ENCODE measurements at regions not wholly inside any gene's neighbourhood (a gene's known extent, or its start where the extent isn't known, plus 50 kb on each side); places are given as distances from the start of the nearest gene placed in this dataset.
"Not testable (repeated sequence)": the region's sequence is repeated elsewhere in the genome, so short reads cannot be mapped to it uniquely, and the experiment has no call there.

GRCh38 chr16:48972236-48972635 is 309.4 kb downstream of the CBLN1 start:
- no peak for DNase-seq

GRCh38 chr16:48971571-48972077 is 310.0 kb downstream of the CBLN1 start:
- DNase-seq, result no peak

- DNase-seq, result no peak
These were observed 311.4 kb downstream of the CBLN1 start for GRCh38 chr16:48970216-48970615.

- no peak for DNase-seq
These were observed 312.0 kb downstream of the CBLN1 start for GRCh38 chr16:48969611-48970010.

GRCh38 chr16:48965386-48965785 is 316.3 kb downstream of the CBLN1 start:
- DNase-seq, result no peak

DNA sequence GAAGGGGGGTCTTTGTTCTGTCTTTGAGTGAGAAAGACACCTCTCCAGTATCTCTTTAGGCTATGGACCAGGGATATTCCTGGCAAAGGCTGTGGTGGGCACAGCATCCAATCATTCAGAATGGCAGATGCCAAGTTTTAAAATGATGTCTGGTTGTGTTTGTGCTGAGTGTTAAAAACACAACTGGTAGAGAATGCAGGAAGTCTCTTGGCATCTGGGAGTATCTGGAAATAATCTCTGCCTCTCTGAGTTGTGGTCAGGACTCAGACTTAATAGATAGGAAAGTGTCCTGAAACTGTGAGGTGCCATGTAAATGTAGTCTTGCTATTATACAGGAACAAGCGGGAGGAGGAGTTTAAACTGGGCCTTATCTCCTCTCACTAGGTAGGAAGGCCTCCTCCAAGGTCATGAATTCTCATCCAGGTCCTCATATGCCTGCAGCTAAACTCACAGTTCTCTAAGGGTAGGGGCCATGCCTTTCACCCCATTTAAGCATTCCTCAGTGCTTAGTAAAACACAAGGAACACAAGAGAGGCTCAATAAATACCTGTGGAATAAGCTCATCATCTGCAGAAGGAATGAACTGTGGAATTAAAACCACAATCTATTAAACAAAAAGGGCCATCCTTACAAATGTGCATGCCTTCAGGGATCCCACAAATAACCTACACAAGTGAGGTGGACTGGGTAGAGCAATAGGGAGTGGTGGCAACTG is 317.6 kb downstream of the CBLN1 start:
- DNase-seq, result no peak

DNA sequence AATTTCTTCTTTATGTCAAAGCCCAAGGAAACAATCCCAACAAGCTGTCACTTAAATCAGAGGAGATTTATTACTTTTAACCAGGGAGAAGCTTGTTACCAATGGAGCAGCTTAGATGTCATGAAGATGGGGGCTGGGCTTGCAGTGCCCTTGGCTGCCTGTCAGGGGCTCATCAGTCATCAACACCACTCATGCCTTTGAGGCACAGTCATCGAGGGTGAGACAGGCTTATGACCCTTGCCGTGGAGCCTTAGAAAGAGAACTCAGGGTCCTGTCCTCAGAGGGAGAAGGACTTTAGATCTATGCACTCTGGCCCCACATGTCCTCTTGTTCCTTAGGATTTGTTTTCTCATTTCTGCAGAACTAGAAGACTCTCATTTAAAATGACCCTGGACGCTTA is 318.3 kb downstream of the CBLN1 start:
- no peak for DNase-seq

DNA sequence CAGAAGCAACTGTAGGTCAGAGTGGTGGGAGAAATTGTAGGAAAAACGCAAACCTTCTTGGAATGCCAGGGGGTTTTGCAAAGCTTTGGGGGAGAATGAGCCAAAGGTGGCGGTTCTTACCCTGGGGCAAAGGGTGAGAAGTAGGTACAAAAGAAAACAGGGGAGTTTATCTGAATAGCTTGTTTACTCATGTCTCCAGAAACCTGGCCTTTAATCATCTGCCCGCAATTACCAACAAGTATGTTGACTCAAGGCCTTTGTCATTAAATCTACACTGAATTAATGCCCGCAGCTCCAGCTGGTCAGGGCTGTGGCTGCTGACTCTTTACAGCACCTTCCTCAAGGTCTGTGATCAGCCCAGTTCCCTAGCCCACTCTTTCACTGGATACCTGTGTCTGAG is 320.1 kb downstream of the CBLN1 start:
- DNase-seq, result no peak

DNA sequence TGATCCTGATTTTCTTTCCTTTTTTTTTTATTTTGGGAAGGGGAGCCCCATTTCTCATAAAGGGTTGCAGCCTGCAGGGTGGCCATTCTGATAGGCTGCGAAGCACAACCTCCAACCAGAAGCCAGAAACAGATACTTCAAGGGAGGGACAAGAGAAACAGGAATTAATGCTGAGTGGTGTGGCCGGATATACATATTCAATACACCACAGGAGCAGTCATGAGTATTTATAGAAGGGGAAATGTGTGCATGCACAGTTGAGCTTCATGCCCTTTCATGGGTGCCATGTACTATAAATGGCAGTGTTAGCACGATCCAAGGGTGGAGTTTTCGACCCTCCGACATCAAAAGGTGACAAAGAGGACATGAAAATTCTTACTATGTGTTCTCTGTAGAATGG is 320.8 kb downstream of the CBLN1 start:
- DNase-seq, result no peak

GRCh38 chr16:48959747-48960146 is 321.9 kb downstream of the CBLN1 start:
- no peak for DNase-seq

DNA sequence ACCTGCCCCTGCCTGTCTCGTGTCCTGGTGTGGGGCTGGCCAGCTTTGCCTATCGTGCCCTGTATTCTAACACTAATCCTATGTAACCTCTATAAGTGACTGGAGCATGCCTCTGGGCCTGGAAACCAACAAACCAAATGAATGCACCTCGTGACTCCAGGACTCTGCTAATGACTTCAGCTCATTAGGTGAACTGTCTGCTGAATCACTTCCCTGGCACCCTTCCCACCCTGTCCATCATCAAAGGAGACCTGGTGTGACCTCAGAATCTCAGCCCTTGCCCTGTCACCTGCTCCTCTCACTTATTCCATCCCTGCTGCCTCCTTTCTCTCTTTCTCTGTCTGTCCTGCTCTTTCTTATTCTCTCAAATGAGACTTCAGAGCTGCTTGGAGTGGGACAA is 322.4 kb downstream of the CBLN1 start:
- DNase-seq, result no peak

GRCh38 chr16:48958681-48959080 is 323.0 kb downstream of the CBLN1 start:
- DNase-seq, result no peak

DNA sequence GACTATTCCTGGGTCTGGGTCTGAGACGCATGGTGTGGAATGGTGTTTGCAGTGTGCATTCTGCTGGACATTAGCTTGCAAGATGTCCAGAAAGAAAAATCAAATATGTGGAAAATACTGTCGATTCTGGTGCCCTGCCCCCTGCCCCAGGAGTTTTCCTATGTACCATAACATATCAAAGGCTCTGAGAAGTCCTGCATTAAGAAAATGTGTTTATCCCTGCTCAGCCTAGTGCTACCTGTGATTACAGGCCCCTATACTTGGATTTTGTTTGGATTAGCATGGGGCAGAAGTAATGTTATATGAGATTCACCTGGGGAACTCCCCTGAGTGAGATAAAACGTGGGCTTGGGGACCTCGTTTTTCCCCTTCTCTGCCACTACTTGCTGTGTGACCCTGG is 325.0 kb downstream of the CBLN1 start:
- no peak for DNase-seq

DNA sequence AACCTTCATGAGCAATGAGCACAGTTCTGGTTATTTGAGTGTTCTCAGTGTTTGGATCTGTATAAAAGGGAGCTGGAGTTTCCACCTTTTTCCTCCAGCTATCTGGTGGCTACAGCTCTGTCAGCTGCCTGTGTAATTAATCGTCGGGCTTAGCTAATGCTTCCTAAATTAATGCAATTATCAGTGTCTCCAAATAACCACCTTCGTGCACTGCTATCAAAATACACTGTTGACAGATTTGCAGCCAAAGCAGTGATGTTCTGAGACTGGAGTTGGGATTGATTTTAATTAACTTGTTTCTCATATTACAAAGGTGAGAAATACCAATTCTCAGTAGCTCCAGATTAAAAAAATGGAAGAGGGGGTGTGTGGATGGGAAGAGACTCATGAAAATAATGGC is 325.8 kb downstream of the CBLN1 start:
- no peak for DNase-seq

- not testable (repeated sequence) for DNase-seq
These were observed 330.0 kb downstream of the CBLN1 start for GRCh38 chr16:48951621-48952125.

GRCh38 chr16:48950184-48950583 is 331.5 kb downstream of the CBLN1 start:
- DNase-seq, result no peak

- DNase-seq, result no peak
These were observed 332.0 kb downstream of the CBLN1 start for GRCh38 chr16:48949636-48950035.

DNA sequence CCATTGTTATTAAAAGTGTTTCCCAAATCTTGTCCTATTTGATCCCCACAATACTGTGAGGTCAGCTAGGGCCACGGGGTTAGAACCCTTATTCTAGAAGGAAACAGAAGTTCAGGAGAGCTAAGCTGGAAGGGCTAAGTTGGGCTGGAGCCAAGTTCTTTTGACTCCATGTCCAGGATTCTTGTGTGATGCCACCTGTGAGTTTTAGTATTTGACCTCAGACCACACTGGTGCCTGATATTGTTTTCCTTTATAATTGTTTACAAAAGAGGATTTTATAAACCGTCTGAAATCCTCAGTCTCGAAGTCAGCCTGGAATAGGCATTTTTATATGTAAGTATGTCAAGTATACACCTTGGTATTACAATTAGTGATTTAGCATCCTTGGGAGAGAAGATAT is 332.7 kb downstream of the CBLN1 start:
- no peak for DNase-seq

GRCh38 chr16:48947371-48947713 is 334.3 kb downstream of the CBLN1 start:
- no peak for DNase-seq

DNA sequence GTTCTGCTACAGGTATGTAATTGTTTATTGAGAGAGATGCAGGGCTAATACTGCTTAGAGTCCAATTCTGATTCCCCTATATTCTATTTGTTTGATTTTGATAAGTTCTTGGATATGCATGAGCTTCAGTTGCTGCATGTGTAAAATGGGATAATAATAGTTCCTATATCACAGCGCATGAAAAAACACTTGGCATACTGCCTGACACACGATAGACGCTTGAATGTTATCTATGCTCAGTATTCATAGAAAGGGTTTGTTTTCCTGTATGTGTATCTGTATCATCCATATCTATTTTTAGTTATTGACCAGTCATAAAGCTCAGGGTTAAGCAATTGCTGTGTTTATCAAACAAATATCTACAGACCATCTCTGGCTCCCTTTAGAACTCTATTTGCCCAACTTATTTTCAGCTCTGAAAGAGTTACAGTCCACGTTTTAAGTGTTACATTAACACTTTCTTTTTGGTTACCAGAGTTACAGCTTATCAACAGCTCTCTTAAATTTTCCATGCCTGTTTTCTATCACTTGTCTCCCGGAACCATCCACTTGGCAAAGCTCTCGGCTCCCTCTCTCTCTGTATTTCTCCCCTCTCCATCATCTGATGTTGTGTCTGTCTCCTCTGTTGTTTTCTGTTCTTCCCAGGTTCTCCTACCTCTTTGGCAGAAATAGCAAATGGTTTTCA is 334.8 kb downstream of the CBLN1 start:
- DNase-seq, result no peak

DNA sequence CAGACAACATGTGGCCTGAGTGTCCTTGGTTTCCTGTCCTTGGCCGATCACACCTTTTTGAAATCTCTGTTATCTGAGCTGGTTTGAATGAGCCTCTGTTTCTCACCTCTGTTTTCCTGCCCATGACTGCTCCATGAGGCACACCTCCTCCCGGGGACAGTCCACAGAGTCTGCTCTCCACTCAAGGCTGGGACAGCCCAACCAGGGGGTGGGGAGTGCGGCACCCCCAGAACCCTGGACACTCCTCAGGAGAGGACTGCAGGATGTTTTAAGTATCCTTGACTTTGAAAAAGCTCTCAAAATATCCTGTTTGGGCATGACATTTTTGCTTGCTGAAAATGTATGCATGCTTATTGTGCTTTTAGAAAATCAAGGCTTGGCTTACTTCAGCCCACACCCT is 333.0 kb upstream of the N4BP1 start:
- DNase-seq, result no peak

GRCh38 chr16:48936811-48937210 is 326.8 kb upstream of the N4BP1 start:
- DNase-seq, result no peak

- DNase-seq, result no peak
These were observed 322.4 kb upstream of the N4BP1 start for GRCh38 chr16:48932216-48932855.

DNA sequence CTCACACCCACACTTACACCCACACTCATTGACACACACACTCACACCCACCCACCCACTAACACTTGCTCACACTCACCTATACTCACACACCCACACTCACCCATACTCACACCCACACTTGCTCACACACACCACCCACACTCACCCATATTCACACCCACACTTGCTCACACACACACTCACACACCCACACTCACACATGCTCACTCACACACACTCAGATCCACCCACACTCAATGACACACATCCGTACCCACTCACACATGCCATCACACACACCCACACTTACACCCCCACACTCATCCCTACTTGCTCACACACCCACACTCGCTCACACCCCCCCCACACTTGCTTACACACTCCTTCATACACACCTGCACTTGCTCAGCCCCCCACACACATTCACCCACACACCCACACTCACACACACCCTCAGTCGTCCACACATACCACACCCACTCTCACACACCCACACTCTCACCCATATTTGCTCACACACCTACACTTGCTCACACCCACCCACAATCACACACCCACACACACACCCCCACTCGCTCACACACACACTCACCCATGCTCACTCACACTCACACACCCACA is 321.1 kb upstream of the N4BP1 start:
- DNase-seq, result no peak
